ENCODE measurements at regions not wholly inside any gene's neighbourhood (a gene's known extent, or its start where the extent isn't known, plus 50 kb on each side); places are given as distances from the start of the nearest gene placed in this dataset.

- no peak overlapping the region for H3K4me3 ChIP-seq (ENCODE audit: low read depth, low read length)
- TF ChIP-seq, protein P1, sequence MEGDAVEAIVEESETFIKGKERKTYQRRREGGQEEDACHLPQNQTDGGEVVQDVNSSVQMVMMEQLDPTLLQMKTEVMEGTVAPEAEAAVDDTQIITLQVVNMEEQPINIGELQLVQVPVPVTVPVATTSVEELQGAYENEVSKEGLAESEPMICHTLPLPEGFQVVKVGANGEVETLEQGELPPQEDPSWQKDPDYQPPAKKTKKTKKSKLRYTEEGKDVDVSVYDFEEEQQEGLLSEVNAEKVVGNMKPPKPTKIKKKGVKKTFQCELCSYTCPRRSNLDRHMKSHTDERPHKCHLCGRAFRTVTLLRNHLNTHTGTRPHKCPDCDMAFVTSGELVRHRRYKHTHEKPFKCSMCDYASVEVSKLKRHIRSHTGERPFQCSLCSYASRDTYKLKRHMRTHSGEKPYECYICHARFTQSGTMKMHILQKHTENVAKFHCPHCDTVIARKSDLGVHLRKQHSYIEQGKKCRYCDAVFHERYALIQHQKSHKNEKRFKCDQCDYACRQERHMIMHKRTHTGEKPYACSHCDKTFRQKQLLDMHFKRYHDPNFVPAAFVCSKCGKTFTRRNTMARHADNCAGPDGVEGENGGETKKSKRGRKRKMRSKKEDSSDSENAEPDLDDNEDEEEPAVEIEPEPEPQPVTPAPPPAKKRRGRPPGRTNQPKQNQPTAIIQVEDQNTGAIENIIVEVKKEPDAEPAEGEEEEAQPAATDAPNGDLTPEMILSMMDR (IDR thresholded peaks at IDR 0.05; ENCODE audit: insufficient read depth, low read length): no peak
- DNase-seq (ENCODE audit: low read depth): no peak
Observed at GRCh38 chr4:4675051-4675581, 133.3 kb upstream of the STX18 start.

- TF ChIP-seq, protein P1 (IDR thresholded peaks at IDR 0.05; ENCODE audit: insufficient read depth, low read length): no peak
- DNase-seq (ENCODE audit: low read depth): peak; percentile 38
- no peak overlapping the region for H3K4me3 ChIP-seq (ENCODE audit: low read depth, low read length)
Observed at GRCh38 chr4:4673070-4673469, 131.2 kb upstream of the STX18 start.

- TF ChIP-seq, protein P1 (IDR thresholded peaks at IDR 0.05; ENCODE audit: insufficient read depth, low read length): no peak
- DNase-seq (ENCODE audit: low read depth): no peak
- H3K4me3 ChIP-seq (ENCODE audit: low read depth, low read length): no peak overlapping the region
Observed at GRCh38 chr4:4672402-4672801, 130.6 kb upstream of the STX18 start.

- DNase-seq (ENCODE audit: low read depth): no peak
Observed at GRCh38 chr4:4671774-4672349, 130.0 kb upstream of the STX18 start.

DNA sequence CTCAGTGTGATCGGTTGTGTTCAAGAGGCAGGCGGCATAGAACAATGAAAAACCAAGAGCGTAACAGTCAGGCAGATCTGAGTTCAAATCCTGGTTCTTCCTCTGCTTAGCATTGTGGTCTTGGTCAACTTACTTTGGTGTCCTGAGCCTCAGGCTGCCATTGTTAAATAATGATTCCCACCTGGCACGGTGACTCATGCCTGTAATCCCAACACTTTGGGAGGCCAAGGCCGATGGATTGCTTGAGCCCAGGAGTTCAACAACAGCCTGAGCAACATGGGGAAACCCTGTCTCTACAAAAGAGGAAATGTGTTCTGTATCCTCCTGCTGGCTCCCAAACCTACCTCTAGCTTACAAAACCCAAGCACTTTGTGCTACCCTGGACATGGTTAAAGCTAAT is 129.0 kb upstream of the STX18 start:
- no peak for DNase-seq (ENCODE audit: low read depth)
- no peak overlapping the region for H3K4me3 ChIP-seq (ENCODE audit: low read depth, low read length)
- TF ChIP-seq, protein P1 (IDR thresholded peaks at IDR 0.05; ENCODE audit: insufficient read depth, low read length): no peak

More at GRCh38 chr4:4671774-4672349, 130.0 kb upstream of the STX18 start:
- no peak overlapping the region for H3K4me3 ChIP-seq (ENCODE audit: low read depth, low read length)
- TF ChIP-seq, protein P1 (IDR thresholded peaks at IDR 0.05; ENCODE audit: insufficient read depth, low read length): no peak

DNA sequence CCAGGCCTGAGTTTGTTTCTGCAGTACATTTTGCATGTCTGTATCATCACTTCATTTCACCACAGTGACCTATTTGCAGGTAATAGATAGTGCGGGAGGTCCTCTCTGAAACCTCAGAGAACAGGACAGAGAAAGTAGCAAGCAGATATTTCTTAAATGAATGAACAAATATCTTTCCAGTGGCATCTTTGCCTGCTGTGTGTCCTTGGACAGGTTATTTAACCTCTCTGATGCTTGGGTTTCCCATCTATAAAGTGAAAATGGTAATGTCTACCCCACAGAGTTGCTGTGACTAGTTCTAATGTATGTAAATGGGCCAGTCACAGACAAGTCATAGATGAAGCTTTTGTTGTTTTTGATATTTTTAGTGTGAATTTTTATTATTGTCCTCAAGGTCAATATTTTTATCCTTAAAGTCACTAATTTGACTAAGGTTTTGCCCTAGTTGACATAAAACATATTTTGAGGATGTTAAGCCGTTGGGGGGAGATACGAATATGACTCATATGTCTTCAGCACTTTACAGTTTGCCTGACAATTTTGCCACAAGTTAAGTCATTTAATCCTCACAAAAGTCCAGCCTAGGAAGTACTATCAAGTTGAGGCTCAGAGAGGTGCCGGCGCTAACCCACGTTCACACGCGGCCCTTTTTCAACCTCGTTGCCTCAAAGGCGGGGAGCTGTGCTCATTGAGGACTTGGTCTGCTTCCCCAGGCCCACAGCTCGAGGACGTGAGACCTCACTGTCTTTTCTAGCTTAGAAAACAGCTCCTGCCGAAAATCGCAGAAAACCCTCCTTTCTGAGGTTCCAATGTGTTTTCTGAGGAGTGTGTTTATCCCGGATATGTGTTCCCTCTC is 126.7 kb upstream of the STX18 start:
- no peak overlapping the region for H3K4me3 ChIP-seq (ENCODE audit: low read depth, low read length)
- DNase-seq (ENCODE audit: low read depth): no peak
- TF ChIP-seq, protein P1 (IDR thresholded peaks at IDR 0.05; ENCODE audit: insufficient read depth, low read length): no peak
